Endodermal cell (in vitro differentiated cells): ENCODE measurements at regions not wholly inside any gene's neighbourhood (a gene's known extent, or its start where the extent isn't known, plus 50 kb on each side); places are given as distances from the start of the nearest gene placed in this dataset.

Source experiments
- DNase-seq: peaks from one replicate; pipeline ENCODE4 v3.0.0-alpha.2; 2017
- H3K27ac ChIP-seq: 2 replicates; pipeline ENCODE4 v1.5.1; 2013; ENCODE audit warnings: mild to moderate bottlenecking, low read depth, low read length, moderate library complexity
- H3K27me3 ChIP-seq: 2 replicates; pipeline ENCODE4 v1.6.1; 2013; ENCODE audit warnings: mild to moderate bottlenecking, low read length, moderate library complexity; ENCODE audit not compliant: insufficient read depth, control insufficient read depth, poor library complexity, severe bottlenecking
- H3K36me3 ChIP-seq: 2 replicates; pipeline ENCODE4 v1.7.0; 2013; ENCODE audit warnings: mild to moderate bottlenecking, low read length, moderate library complexity; ENCODE audit not compliant: control insufficient read depth, insufficient read depth
- H3K4me1 ChIP-seq: one replicate; pipeline ENCODE4 v1.7.0; 2013; ENCODE audit warnings: low read length; ENCODE audit not compliant: control insufficient read depth, insufficient read depth
- H3K4me3 ChIP-seq: 2 replicates; pipeline ENCODE4 v1.5.1; 2013; ENCODE audit warnings: mild to moderate bottlenecking, low read length, moderate library complexity
- H3K9ac ChIP-seq: 2 replicates; pipeline ENCODE4 v1.6.1; 2013; ENCODE audit warnings: mild to moderate bottlenecking, low read length, moderate library complexity; ENCODE audit not compliant: poor library complexity, severe bottlenecking; ENCODE audit errors: extremely low read depth
- H3K9me3 ChIP-seq: 2 replicates; pipeline ENCODE4 v1.6.1; 2013; ENCODE audit warnings: mild to moderate bottlenecking, low read length, moderate library complexity; ENCODE audit not compliant: control insufficient read depth
- H3K27ac Mint-ChIP-seq: 2 replicates; pipeline ENCODE4 v1.8.0; 2020; ENCODE audit warnings: mixed read lengths
- H3K27me3 Mint-ChIP-seq: 2 replicates; pipeline ENCODE4 v1.8.0; 2021; ENCODE audit warnings: mild to moderate bottlenecking, mixed read lengths; ENCODE audit not compliant: insufficient read depth
- H3K36me3 Mint-ChIP-seq: 2 replicates; pipeline ENCODE4 v1.8.0; 2020; ENCODE audit warnings: low read depth, mixed read lengths
- H3K4me1 Mint-ChIP-seq: 2 replicates; pipeline ENCODE4 v1.8.0; 2020; ENCODE audit warnings: mixed read lengths
- H3K4me3 Mint-ChIP-seq: 2 replicates; pipeline ENCODE4 v1.8.0; 2020; ENCODE audit warnings: mild to moderate bottlenecking, moderate library complexity, mixed read lengths
- H3K9me3 Mint-ChIP-seq: 2 replicates; pipeline ENCODE4 v1.8.0; 2020; ENCODE audit warnings: mild to moderate bottlenecking, mixed read lengths
- WGBS, 2 experiments: methylation state at CpG; one replicate each; pipeline versions ENCODE4 v1.1.5 to v1.1.7; 2013; ENCODE audit warnings: missing lambda C conversion rate in 2 of 2, mixed read lengths in 1 of 2; ENCODE audit not compliant: insufficient coverage in 1 of 2, insufficient read length in 1 of 2; 5-methylcytosine and 5-hydroxymethylcytosine counted together
- TF ChIP-seq, protein P1 (sequence below): fragments of 200-600 bp; sonication (generic); conservative IDR thresholded peaks from 2 replicates; pipeline ENCODE4 v1.5.0; 2021; ENCODE audit warnings: antibody characterized with exemption, mild to moderate bottlenecking

DNA sequence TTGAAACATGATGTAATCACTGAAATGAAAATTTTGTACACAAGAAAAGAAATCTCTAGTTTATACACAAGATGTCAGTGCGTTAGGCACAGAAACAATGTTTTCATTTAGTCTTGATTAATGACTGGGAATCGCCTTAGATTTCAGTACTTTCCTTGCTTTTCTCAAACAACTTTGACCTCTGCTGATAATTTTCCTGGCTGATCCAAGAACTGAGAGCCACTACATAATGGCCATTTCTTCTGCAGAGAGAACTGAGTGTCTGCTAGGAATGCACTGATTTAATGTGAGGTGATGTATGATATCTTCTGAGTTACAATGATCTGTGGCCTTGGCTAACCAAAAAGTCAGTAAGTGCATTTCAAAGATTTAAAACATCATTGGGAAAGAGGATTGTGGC is 308.1 kb downstream of the CTH start:
- H3K4me1 Mint-ChIP-seq, result peaks cover 8% of the 10 kb centered on the region
- DNase-seq, result no peak
- no peaks in the 10 kb centered on the region for H3K36me3 Mint-ChIP-seq
- peaks cover 2% of the 10 kb centered on the region for H3K9me3 Mint-ChIP-seq
- no peaks in the 10 kb centered on the region for H3K36me3 ChIP-seq
- no peak overlapping the region for H3K27ac Mint-ChIP-seq
- H3K4me3 ChIP-seq, result no peak overlapping the region
- H3K27me3 Mint-ChIP-seq, result peaks cover 2% of the 10 kb centered on the region
- no peak overlapping the region for H3K27ac ChIP-seq
- H3K27me3 ChIP-seq, result no peaks in the 10 kb centered on the region
- TF ChIP-seq, protein P1, sequence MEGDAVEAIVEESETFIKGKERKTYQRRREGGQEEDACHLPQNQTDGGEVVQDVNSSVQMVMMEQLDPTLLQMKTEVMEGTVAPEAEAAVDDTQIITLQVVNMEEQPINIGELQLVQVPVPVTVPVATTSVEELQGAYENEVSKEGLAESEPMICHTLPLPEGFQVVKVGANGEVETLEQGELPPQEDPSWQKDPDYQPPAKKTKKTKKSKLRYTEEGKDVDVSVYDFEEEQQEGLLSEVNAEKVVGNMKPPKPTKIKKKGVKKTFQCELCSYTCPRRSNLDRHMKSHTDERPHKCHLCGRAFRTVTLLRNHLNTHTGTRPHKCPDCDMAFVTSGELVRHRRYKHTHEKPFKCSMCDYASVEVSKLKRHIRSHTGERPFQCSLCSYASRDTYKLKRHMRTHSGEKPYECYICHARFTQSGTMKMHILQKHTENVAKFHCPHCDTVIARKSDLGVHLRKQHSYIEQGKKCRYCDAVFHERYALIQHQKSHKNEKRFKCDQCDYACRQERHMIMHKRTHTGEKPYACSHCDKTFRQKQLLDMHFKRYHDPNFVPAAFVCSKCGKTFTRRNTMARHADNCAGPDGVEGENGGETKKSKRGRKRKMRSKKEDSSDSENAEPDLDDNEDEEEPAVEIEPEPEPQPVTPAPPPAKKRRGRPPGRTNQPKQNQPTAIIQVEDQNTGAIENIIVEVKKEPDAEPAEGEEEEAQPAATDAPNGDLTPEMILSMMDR, result no peak
- WGBS, 2 experiments, result 87 to 100% methylated on average over 2 of the region's 2 CpGs
- no peak overlapping the region for H3K9ac ChIP-seq
- H3K4me1 ChIP-seq, result peaks cover 5% of the 10 kb centered on the region
- H3K4me3 Mint-ChIP-seq, result no peak overlapping the region
- peaks cover 7% of the 10 kb centered on the region for H3K9me3 ChIP-seq

DNA sequence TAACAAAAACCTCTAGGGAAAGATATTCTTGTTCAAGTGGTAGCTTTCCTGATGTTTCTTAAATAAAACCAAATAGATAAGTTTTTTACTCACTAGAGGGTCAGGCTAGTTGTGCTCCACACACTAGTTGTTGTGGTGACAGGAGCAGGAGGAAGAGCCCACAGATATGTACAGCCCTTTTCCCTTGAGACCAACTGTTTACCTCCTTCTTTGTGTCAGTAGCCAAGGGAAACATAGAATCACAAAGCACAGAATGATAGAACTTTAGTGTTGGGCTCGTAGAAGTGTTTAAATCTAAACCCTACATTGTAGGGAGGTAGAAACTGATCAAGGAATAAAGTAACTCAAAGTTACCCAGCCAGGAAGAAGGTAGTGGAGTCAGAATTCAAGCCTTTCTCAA is 309.0 kb downstream of the CTH start:
- Histone ChIP-seq H3K36me3 (no peaks in the 10 kb centered on the region), H3K4me1 (peaks cover 5% of the 10 kb centered on the region), H3K4me3 (no peak overlapping the region), H3K27ac (no peak overlapping the region), H3K9me3 (peaks cover 16% of the 10 kb centered on the region), H3K9ac (no peak overlapping the region), H3K27me3 (no peaks in the 10 kb centered on the region)
- peaks cover 8% of the 10 kb centered on the region for H3K4me1 Mint-ChIP-seq
- DNase-seq, result no peak
- peaks cover 2% of the 10 kb centered on the region for H3K27me3 Mint-ChIP-seq
- H3K4me3 Mint-ChIP-seq, result no peak overlapping the region
- TF ChIP-seq, protein P1, result no peak
- H3K36me3 Mint-ChIP-seq, result no peaks in the 10 kb centered on the region
- peaks cover 12% of the 10 kb centered on the region for H3K9me3 Mint-ChIP-seq
- H3K27ac Mint-ChIP-seq, result no peak overlapping the region
- WGBS, 2 experiments, result 73% methylated on average over 1 of the region's 1 CpG; no CpG with 5 or more reads in 1 of the 2 experiments

DNA sequence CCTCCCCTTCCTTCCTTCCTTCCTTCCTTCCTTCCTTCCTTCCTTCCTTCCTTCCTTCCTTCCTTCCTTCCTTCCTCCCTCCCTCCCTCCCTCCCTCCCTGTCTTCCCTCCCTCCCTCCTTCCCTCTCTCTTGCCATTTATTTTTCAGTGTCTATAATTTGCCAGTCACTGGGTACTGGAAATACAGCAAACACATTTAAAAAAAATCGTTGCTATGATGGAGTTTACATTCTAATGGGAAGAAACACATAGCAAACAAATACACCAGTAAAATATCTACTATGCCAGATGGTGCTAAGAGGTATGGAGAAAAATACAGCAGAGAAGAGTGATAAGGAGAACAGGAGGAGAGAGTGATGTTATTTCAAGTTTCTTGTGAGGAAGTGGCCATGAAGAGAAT is 309.5 kb downstream of the CTH start:
- Mint-ChIP-seq H3K4me1 (peaks cover 8% of the 10 kb centered on the region), H3K36me3 (no peaks in the 10 kb centered on the region), H3K4me3 (no peak overlapping the region), H3K9me3 (peaks cover 16% of the 10 kb centered on the region), H3K27me3 (peaks cover 2% of the 10 kb centered on the region), H3K27ac (no peak overlapping the region)
- no peak overlapping the region for H3K9ac ChIP-seq
- peaks cover 5% of the 10 kb centered on the region for H3K4me1 ChIP-seq
- H3K9me3 ChIP-seq, result peaks cover 20% of the 10 kb centered on the region
- no peak overlapping the region for H3K27ac ChIP-seq
- no peak overlapping the region for H3K4me3 ChIP-seq
- WGBS, 2 experiments, result 100% methylated on average over 1 of the region's 1 CpG; no CpG with 5 or more reads in 1 of the 2 experiments
- TF ChIP-seq, protein P1, result no peak
- no peaks in the 10 kb centered on the region for H3K36me3 ChIP-seq
- no peak for DNase-seq
- H3K27me3 ChIP-seq, result no peaks in the 10 kb centered on the region
